GM04504 (cell line): ENCODE measurements at regions not wholly inside any gene's neighbourhood (a gene's known extent, or its start where the extent isn't known, plus 50 kb on each side); places are given as distances from the start of the nearest gene placed in this dataset.

Source experiments
- DNase-seq: peaks from one replicate; pipeline ENCODE4 v3.0.0-alpha.2; 2012; ENCODE audit warnings: low read depth

GRCh38 chr1:22350171-22350923 lies 101.3 kb upstream of the ZBTB40 start:
- no peak for DNase-seq

GRCh38 chr1:22350924-22351767 lies 100.5 kb upstream of the ZBTB40 start:
- DNase-seq = no peak

GRCh38 chr1:22351768-22352080 lies 99.9 kb upstream of the ZBTB40 start:
- no peak for DNase-seq

GRCh38 chr1:22352355-22352754 lies 99.3 kb upstream of the ZBTB40 start:
- no peak for DNase-seq

- no peak for DNase-seq
Measured at GRCh38 chr1:22352896-22353295, 98.8 kb upstream of the ZBTB40 start.

- no peak for DNase-seq
Measured at GRCh38 chr1:22359427-22359826, 92.2 kb upstream of the ZBTB40 start.

GRCh38 chr1:22362626-22363402 lies 88.8 kb upstream of the ZBTB40 start:
- no peak for DNase-seq

GRCh38 chr1:22363403-22364325 lies 88.0 kb upstream of the ZBTB40 start:
- DNase-seq = no peak

GRCh38 chr1:22364326-22364650 lies 87.4 kb upstream of the ZBTB40 start:
- DNase-seq = no peak

GRCh38 chr1:22364764-22365163 lies 86.9 kb upstream of the ZBTB40 start:
- DNase-seq = no peak

GRCh38 chr1:22365331-22366295 lies 86.0 kb upstream of the ZBTB40 start:
- no peak for DNase-seq

GRCh38 chr1:22366346-22366745 lies 85.3 kb upstream of the ZBTB40 start:
- no peak for DNase-seq

GRCh38 chr1:22368125-22368524 lies 83.5 kb upstream of the ZBTB40 start:
- no peak for DNase-seq

- no peak for DNase-seq
Measured at GRCh38 chr1:22369294-22370189, 82.1 kb upstream of the ZBTB40 start.

- no peak for DNase-seq
Measured at GRCh38 chr1:22370190-22370498, 81.5 kb upstream of the ZBTB40 start.

- no peak for DNase-seq
Measured at GRCh38 chr1:22371408-22371807, 80.2 kb upstream of the ZBTB40 start.

GRCh38 chr1:22373252-22373651 lies 78.4 kb upstream of the ZBTB40 start:
- DNase-seq = no peak

- DNase-seq = no peak
Measured at GRCh38 chr1:22374001-22374400, 77.7 kb upstream of the ZBTB40 start.

GRCh38 chr1:22375601-22376000 lies 76.0 kb upstream of the ZBTB40 start:
- DNase-seq = no peak

GRCh38 chr1:22376001-22376400 lies 75.7 kb upstream of the ZBTB40 start:
- no peak for DNase-seq
